GM21528 (cell line): ENCODE measurements at regions not wholly inside any gene's neighbourhood (a gene's known extent, or its start where the extent isn't known, plus 50 kb on each side); places are given as distances from the start of the nearest gene placed in this dataset.

Source experiments
- ATAC-seq: cut with Tn5 transposase; IDR thresholded peaks from one replicate; pipeline ENCODE4 v1.9.1; 2021; ENCODE audit warnings: mild to moderate bottlenecking, moderate library complexity; ENCODE audit not compliant: unreplicated experiment, low FRiP score

DNA sequence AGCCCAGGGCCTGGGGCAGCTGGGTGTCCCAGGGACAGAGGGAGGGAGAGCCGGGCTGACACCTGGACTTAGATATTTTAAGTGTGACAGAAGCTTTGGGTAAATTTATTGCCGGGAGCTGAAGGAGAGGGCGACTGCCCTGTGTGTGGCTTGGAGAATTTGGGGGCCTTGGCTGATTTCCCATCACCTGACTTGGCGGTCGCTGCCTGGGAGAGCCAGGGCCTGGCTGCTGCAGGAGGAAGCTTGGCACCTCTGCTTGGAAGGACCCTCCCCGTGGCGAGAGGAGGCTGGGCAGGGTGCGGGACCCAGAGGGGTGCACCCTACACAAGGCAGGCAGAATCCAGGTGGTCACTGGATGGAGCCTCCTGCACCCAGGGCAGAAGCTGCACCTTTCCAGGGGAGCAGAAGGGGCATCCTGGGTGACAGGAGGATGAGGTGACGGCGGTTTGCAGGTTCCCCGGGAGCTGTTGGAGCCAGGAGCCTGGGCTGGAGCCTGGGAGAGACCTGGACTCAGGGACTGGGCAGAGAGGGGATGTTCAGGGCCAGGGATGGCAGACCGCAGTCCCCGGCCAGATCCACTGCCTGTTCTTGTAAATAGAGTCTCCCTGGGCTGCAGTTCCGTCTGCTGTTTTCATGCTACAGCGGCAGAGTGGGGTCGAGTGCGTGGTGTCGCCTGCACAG, 72.0 kb downstream of the RGS12 start:
- ATAC-seq = no peak

DNA sequence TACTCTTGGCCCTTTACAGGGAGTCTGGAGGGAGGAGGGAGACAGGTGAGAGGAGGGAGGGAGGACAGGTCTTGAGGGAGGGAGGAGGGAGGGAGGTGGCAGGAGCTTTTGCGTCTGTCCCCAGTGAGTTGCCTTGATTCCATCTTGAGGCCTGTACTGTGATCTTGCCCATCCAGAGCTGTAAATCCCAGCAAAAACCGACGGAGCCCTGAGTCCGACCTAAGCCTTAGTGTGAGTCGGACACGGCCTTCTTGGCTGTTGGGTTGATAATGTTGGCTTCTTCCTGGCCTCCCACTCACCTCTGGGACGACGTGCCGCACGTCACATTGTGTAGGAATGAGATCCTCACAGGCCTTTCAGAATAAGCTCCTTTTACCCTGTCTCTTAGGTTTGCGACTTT, 72.5 kb downstream of the RGS12 start:
- ATAC-seq = no peak

DNA sequence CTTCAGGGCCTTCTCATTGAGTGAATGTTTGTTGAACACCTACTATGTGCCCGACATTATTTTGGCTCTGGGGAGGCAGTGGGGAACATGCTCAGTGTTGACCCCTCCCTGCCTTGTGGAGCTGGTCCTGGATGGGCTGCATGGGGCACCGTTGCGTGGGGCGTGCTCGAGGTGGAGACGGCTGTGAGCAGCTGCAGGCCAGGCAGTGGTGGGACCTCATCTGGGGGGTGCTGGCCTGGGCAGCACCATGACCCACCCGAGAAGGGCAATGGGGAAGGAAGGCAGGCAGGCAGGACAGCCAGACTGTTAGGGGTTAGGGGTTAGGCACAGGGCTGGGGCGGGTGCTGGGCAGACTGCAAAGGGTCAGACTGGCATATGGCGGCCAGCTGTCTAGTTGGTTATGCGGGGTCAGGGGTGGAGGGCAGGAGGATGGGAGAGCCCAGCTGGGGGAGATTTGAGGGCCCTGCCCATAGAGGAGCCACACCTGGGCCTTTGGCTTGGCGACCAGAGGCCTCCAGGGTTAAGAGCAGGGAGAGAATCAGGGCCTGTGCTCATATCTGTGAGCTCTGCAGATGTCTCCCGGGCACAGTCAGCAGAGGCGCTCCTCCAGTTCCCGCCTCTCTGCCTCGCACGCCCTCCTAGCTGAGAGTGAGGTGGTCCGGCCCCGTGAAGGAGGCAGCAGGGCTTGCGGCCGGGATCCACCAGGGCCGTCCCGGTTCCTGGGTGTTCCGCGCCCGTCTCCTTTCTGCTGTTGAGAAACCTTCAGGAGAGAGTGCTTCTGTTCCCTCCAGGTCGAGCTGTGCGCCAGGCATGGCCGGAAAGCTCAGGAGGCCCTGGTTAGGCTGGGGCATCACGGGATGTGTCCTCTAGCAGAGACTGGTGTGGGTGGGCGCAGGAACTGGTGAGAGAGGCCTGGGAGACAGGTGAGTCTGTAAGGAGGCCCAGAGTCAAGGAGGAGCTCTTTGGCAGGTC, 73.3 kb downstream of the RGS12 start:
- ATAC-seq = no peak

DNA sequence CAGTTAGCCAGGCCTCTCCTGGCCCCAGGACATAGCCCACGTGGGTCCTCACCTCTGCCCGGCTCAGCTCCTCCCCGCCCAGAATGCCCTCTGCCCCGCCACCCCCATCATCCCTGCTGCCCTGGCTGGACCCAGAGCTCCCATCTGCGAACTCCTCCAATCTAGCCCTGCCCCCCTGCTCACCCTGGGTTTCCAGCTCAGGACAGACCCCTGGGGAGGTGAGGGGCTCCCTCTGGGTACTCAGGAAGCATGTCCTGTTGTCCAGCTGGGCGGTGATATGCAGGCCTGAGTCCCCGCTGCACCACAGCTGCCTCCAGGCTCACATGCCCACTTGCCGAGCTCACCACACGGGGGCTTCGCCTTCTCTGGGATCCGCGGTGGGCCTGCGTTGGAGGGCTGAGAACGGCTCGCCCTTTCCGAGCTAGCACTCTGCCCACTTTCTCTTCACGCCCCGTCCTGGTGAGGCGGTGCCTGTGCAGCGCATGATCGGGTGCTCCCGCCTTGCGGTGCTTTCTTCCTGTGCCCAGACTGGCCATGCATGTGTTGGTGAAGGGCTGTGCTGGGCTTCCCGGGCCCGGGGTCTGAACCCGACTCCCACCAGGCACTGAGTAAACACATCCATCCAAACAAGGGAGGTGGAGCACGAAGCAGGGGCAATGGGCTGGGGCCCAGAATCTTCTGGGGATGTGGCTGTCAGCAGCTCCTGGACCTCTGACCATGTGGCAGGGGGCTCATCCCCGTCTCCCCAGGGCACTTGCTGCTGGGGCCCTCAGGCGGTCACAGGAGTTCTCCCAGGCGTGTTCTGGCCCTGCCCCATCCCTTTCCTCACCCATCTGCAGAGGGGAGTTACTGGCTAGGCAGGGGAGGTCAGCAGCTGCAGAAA, 74.3 kb downstream of the RGS12 start:
- ATAC-seq = no peak

DNA sequence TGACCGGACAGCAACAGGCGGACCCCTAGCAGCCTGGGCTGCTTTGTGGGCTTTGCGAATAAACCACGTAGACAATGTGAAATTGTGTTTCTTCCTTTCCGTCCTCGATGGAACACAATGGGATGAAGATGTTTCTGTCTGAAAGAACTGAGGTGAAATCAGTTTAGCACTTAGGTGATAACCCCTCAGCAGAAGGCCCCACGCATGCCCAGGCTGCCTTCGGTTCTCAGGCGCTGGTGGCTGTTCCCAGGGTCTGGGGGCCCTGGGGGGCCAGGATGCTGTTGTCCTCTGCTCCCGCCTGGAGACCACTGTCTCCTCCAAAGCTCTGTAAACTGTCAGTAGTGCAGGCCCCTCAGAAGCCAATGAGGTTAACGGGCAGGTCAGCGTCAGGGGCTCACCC, 73.9 kb upstream of the HGFAC start:
- ATAC-seq = no peak

DNA sequence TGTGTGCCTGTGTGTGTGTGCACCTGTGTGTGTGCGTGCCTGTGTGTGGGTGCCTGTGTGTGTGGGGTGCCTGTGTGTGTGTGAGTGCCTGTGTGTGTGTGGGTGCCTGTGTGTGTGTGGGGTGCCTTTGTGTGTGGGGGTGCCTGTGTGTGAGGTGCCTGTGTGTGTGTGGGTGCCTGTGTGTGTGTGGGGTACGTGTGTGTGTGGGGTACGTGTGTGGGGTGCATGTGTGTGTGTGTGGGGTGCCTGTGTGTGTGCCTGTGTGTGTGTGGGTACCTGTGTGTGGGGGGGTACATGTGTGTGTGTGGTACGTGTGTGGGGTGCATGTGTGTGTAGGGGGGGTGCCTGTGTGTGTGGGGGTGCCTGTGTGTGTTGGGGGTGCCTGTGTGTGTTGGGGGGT, 73.4 kb upstream of the HGFAC start:
- no peak for ATAC-seq

DNA sequence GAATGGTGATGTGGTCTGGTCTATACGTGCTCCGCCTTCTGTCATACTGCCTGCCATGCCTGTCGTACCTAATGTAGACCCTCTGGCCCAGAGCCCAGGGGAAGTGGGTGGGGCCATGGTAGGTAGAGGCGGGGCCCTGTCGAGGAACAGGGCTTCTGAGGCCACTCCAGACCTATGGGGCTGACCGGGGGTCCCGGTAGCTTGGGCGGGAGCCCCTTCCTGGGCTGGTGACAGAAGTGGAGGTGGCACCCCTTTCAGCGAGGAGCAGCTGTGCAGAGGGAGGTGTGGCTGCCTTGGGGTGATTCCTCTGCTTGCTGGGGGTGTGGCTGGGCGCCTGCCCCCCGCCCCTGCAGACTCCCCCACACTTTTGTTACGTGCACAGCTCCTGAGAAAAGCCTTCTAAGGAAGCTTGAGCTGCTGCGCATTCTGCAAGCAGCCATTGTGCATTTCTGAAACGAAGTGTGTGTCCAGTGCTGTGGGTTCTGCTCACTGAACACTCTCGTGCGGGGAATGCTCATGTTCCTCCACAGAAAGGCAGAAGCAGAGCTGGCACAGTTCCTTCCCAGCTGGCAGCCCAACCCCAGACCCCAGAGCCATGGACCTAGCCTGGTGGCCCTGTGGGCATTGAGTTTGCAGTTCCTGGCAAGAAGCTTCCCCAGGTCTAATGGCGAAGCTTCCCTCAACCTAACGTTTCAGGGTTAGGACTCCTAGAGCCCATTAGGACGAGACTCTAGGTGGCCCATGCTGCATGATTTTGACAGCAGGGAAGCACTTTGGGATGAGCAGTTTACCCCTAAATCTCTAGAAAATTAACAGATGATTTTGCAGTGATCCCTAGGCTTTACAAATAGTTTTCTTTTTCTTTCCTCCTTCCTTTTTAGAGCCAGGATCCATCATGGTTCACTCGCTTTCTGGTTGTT, 72.7 kb upstream of the HGFAC start:
- ATAC-seq = no peak

DNA sequence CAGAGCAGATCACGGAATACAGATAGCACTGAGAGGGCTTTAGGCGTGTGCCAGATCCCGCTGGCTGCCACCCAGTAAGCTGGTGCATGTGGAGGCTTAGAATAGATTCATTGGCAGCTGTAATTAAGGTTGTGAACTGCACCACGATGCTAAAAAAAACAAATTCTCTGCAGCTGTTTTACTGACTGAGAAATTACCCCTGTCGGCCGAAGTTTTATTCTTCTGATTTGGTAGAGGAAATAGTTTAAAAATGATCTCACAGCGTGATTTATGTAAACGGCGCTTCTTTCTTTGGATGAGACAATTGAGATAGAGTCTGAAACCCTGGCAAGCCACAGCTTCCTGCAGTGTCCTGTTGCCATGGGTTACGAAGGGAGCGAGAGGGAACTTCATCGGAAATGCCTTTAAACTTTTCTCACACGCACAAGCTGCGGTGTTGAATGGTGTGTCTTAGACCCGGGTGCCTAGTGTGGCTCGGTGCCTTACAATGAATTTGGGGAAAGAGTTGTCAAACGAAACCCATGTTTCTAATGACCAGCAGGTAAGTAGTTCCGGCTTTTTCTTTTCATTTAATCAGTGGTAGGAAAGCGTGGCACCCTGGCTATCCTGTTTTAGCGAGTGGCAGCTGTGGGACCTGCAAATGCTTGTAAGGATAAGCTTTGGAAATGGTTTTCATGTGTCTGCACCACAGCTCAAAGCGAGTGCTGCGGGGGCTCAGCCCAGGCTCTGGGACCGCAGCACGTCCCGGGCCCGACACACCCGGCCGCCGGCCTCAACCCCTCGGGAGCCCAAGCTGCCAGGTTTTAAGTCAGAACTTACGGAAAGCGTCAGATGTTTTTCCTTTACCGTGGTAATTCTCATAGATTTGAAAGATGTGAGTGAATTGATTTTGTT, 71.7 kb upstream of the HGFAC start:
- no peak for ATAC-seq

DNA sequence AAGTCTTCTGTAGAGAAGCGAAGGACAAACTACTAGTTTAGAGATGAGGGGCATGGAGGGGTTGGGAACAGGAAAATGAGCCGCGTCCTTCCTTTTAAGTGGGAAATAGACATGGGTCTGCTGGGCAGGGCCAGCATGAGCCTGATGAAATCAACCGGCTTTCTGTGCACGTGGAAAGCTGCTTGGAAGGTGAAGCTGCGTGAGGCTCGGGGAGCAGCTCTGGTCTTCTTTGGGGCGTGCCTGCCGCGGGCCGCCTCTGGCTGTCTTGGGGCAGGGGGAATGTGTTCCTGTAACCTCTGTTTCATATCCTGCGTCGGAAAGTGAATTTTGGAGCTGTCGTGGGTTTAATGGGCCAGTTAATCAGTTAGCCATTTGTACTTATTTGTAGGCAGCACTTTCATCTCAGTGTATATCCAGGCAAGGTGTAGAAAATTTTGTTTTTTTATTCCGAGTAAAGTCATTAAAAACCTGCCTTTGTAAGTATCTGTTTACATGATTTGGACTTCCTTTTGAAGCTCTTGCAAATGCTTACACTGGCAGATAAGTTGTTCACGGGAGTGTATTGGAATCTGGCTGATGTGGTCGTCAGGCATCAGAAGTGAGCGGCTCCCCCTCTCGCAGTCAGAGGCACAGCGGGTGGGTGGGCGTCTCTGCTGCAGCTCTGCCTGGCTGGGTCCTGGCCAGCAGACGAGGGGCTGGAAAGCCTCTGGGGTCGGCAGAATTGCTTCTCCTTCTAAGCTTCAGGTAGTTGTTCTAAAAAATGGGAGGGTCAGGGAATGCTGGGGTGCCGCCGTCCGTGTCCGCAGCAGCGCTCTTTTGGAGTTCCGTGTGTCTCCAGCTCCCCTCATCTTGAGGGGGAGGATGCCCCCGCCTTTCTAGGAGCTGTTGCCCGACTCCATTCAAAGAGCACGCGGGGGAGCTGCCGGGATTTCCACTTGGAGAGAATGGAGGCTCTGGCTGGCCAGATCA, 70.5 kb upstream of the HGFAC start:
- no peak for ATAC-seq

DNA sequence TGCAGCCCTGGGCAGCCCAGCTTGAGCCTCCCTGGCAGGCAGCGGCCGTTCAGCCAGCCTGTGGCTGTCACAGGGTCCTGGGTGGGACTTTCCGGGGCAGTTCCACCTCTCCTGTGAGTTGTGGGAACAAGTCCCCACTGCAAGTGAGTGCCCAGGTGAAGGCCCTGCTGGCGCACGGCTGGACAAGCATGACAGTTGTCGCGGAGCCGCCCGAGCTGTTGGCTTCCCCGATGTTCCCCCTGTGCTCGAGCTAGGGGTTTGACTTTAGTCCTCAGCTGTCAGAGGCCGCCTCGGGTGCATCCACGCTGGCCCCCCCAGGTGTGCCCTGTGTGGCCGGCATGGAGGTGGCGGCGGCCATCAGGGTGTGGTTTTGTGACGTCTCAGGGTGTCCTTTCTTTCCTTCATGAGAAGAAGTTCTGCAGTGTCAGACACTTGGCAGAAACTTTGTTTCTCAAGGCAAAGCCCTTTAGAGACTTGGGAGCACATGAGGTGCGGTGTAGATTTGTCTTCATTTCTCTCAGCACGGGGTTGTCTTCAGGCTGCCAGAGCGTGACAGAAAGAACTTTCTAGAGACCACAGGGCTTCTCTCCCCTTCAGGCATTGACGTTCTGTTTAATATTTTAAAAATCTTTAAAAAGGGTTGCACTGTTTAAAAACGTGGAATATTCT, 69.4 kb upstream of the HGFAC start:
- no peak for ATAC-seq

DNA sequence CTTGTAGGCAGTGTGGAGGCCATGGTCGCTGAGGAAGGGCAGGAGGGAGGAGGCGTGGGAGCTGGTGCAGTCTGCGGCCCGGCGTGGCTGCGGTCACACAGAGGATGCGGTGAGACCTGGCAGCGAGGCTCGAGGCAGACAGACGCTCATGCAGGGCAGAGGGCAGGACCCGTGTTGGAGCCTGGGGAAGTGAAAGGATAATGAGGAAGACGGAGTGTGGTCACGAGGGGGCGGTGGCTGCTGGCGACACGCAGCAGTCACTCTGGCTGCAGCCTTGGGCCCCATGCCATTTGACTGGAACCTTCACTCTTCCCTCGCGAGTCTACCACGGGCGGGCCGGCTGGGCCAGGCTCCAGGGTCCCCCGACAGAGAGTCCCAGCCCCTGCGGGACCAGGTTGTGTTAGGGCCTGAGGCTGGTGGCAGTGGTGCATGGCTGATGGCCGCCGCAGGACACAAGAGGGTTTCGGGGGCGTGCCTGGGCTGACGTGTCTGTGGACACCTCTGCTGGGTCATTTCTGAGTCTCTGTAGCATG, 68.8 kb upstream of the HGFAC start:
- ATAC-seq = no peak

DNA sequence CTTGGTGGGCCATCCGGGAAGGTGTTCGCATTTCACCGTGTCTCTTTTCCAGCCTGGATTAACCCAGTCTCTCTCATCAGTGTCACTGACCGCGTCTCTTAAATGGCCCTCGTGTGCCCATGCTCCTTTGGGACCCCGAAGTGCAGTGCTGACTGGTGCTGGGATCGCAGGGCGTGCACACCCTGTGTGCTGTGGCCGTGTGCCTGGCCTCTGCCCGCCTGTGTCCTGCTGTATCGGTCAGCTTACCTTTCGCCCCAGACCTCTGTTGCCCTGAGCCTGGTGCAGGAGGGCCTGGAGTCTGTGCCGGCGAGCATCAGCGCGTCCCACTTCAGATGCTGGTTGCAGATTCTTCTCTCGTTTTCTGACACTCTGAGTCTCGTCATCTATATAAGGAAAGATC, 68.3 kb upstream of the HGFAC start:
- ATAC-seq = no peak

DNA sequence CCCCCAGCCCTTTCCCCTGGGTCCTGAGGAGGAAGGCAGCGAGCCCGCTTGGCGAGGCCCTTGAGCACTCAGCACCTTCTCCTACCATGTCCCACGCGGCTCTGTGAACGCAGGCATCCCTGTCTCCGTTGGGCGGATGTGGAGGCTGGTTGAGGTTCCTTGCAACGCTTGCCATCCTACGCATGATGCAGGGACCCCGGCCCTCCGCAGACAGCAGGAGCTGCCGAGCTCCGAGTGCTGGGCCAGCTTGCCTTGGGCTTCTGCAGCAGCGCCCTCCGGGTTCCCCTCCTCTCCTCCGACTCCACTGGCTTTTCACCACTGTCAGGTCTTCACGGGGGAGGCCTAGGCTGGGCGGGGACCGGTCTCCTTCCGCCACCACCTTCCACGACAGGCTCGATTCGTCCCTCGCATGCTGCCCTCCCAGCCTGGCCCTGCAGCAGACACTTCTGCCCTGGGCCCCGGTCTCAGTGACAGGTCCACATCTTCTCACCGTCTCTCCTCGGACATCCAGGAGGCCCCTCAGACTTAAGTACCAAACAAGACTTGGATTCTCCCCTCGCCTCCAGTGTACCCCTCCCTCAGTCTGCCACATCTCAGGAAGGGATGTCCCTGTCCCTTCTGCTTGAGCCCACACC, 67.6 kb upstream of the HGFAC start:
- ATAC-seq = no peak

DNA sequence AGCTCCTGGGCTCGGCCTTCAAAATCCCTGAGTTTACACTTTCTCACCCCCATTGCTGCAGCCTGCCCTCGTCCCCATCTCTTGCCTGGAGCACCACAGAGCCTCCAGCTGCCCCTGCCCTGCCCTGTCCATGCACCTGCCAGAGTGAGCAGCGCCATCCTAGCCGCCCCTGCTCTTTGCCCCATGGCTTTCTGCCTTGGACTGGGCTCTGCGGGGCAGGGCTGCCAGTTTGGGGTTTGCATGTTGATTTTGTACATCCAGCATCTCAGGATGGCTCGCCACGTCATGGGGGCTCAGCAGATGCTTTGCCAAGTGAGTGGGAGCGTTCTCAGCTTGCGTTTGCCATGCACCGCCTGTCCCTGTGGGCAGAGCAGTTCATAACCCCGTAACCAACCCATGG, 67.1 kb upstream of the HGFAC start:
- ATAC-seq = no peak

DNA sequence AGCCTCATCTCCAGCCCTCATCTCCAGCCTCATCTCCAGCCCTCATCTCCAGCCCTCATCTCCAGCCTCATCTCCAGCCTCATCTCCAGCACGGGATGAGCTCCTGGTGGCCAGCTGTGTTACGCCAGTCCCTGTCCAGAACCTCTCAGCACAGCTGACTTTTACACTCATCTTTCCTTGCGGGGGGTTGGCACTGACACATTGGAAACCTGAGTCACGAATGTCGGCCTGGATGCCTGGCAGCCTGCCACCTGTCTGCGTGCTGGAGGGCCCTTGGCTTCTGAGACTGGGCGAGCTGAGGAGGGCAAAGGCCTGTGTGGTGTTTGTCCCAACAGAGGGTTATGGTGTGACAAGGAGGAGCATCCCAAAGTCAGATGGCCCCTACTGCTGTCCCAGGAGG, 66.1 kb upstream of the HGFAC start:
- no peak for ATAC-seq

DNA sequence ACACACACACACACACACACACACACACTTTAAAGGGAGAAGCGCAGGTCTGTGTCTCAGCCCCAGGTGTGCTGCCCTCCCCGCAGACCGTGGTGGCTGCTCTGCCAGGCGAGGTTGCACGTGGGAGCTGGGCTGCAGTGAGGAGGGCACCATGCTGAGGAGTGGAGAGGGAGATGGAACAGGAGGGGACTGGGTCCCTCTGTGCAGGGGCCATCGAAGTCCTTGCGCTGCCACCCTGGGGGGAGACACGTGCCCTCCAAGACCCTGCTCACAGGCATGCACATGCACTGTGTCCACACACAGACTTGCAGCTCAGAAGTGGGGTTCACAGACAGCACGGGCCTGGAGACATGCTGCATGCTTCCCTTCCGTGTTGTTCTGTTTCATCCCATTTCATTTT, 65.5 kb upstream of the HGFAC start:
- no peak for ATAC-seq

DNA sequence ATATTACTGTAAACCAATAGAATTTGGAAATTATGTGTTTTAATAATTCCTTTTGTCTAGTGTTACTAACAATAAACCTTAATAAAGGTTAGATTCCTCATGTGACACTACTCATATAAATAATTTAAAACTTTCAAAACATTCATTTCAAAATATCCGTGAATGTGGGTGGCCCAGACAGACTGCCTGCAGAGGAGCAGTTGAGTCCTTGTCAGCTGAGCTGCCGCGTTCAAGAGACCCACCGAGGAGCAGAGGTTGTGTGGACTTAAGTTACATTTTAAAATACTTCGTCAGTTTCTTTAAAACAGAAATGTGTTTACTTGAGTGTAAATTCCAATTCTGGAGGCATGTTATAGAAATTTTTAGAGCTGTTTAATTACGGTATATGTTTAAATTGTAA, 64.2 kb upstream of the HGFAC start:
- no peak for ATAC-seq
